BE2C (cell line): ENCODE measurements at regions not wholly inside any gene's neighbourhood (a gene's known extent, or its start where the extent isn't known, plus 50 kb on each side); places are given as distances from the start of the nearest gene placed in this dataset.
"Not testable (repeated sequence)": the region's sequence is repeated elsewhere in the genome, so short reads cannot be mapped to it uniquely, and the experiment has no call there.

Source experiments
- DNase-seq: peaks from one replicate; pipeline ENCODE4 v3.0.0-alpha.2; 2020
- H3K27me3 ChIP-seq: fragments of 250-450 bp; sonication (Bioruptor Pico); 2 replicates; pipeline ENCODE4 v1.5.1; 2020; ENCODE audit warnings: mild to moderate bottlenecking
- H3K36me3 ChIP-seq: fragments of 250-450 bp; sonication (Bioruptor Pico); 2 replicates; pipeline ENCODE4 v1.5.1; 2020; ENCODE audit warnings: mild to moderate bottlenecking
- H3K4me1 ChIP-seq: fragments of 250-450 bp; sonication (Bioruptor Pico); 2 replicates; pipeline ENCODE4 v1.5.1; 2020
- H3K4me3 ChIP-seq: 2 replicates; pipeline ENCODE4 v1.5.1; 2011; ENCODE audit warnings: low read depth, low read length
- H3K9me3 ChIP-seq: fragments of 250-450 bp; sonication (Bioruptor Pico); 2 replicates; pipeline ENCODE4 v1.5.1; 2020
- CTCF ChIP-seq: IDR thresholded peaks from 2 replicates; pipeline ENCODE4 v1.5.1; 2012; ENCODE audit warnings: mild to moderate bottlenecking, low read depth, low read length

- Histone ChIP-seq H3K36me3 (no peaks in the 10 kb centered on the region), H3K4me1 (no peaks in the 10 kb centered on the region), H3K27me3 (no peaks in the 10 kb centered on the region), H3K4me3 (no peak overlapping the region), H3K9me3 (no peaks in the 10 kb centered on the region)
- no peak for TF ChIP-seq CTCF
- DNase-seq: no peak
These were observed 209.5 kb upstream of the RGS17 start for GRCh38 chr6:153340568-153340967.

GRCh38 chr6:153334121-153334520 lies 203.0 kb upstream of the RGS17 start:
- H3K4me3 ChIP-seq: no peak overlapping the region
- DNase-seq: no peak
- H3K4me1 ChIP-seq: no peaks in the 10 kb centered on the region
- no peak for TF ChIP-seq CTCF
- H3K36me3 ChIP-seq: no peaks in the 10 kb centered on the region
- H3K27me3 ChIP-seq: no peaks in the 10 kb centered on the region
- no peaks in the 10 kb centered on the region for H3K9me3 ChIP-seq

- H3K4me3 ChIP-seq, H3K4me1 ChIP-seq, DNase-seq, H3K36me3 ChIP-seq, H3K27me3 ChIP-seq, H3K9me3 ChIP-seq: not testable (repeated sequence)
These were observed 200.1 kb upstream of the RGS17 start for GRCh38 chr6:153331221-153331620.

GRCh38 chr6:153328194-153328593 lies 197.1 kb upstream of the RGS17 start:
- no peaks in the 10 kb centered on the region for H3K27me3 ChIP-seq
- DNase-seq: no peak
- H3K4me1 ChIP-seq: no peaks in the 10 kb centered on the region
- H3K36me3 ChIP-seq: no peaks in the 10 kb centered on the region
- TF ChIP-seq CTCF: no peak
- H3K4me3 ChIP-seq: no peak overlapping the region
- H3K9me3 ChIP-seq: no peaks in the 10 kb centered on the region

GRCh38 chr6:153325661-153326060 lies 194.6 kb upstream of the RGS17 start:
- H3K36me3 ChIP-seq: no peaks in the 10 kb centered on the region
- no peak for TF ChIP-seq CTCF
- DNase-seq: no peak
- no peak overlapping the region for H3K4me3 ChIP-seq
- H3K27me3 ChIP-seq: no peaks in the 10 kb centered on the region
- H3K4me1 ChIP-seq: no peaks in the 10 kb centered on the region
- no peaks in the 10 kb centered on the region for H3K9me3 ChIP-seq

- Histone ChIP-seq H3K27me3 (no peaks in the 10 kb centered on the region), H3K4me3 (peak overlapping the region; percentile 24), H3K36me3 (no peaks in the 10 kb centered on the region), H3K9me3 (no peaks in the 10 kb centered on the region), H3K4me1 (peaks cover 3% of the 10 kb centered on the region)
- peak; percentile 79 for TF ChIP-seq CTCF
- peak; percentile 82 for DNase-seq
These were observed 181.6 kb upstream of the RGS17 start for GRCh38 chr6:153312634-153313033.

- Histone ChIP-seq H3K4me1 (peaks cover 3% of the 10 kb centered on the region), H3K27me3 (no peaks in the 10 kb centered on the region), H3K4me3 (no peak overlapping the region), H3K9me3 (no peaks in the 10 kb centered on the region), H3K36me3 (no peaks in the 10 kb centered on the region)
- DNase-seq: no peak
- TF ChIP-seq CTCF: no peak
These were observed 178.6 kb upstream of the RGS17 start for GRCh38 chr6:153309651-153310050.
